NCI-H510A (cell line): ENCODE measurements at regions not wholly inside any gene's neighbourhood (a gene's known extent, or its start where the extent isn't known, plus 50 kb on each side); places are given as distances from the start of the nearest gene placed in this dataset.

Experiments used
- DNase-seq: peaks from one replicate; lab custom pipeline; 2025; lab: John Stamatoyannopoulos, UW

GRCh38 chr11:128407962-128408361 is 179.4 kb downstream of the ETS1 start:
- DNase-seq: no peak

- DNase-seq: no peak
Observed at GRCh38 chr11:128405714-128406662, 181.4 kb downstream of the ETS1 start.

- no peak for DNase-seq
Observed at GRCh38 chr11:128405112-128405511, 182.2 kb downstream of the ETS1 start.

GRCh38 chr11:128404437-128404836 is 182.9 kb downstream of the ETS1 start:
- DNase-seq: no peak

- no peak for DNase-seq
Observed at GRCh38 chr11:128400382-128401203, 186.8 kb downstream of the ETS1 start.

- DNase-seq: no peak
Observed at GRCh38 chr11:128399251-128400121, 187.9 kb downstream of the ETS1 start.

GRCh38 chr11:128398517-128399250 is 188.7 kb downstream of the ETS1 start:
- no peak for DNase-seq

- no peak for DNase-seq
Observed at GRCh38 chr11:128397362-128397761, 190.0 kb downstream of the ETS1 start.

GRCh38 chr11:128394431-128395089 is 192.8 kb downstream of the ETS1 start:
- DNase-seq: no peak

GRCh38 chr11:128392259-128392658 is 195.1 kb downstream of the ETS1 start:
- no peak for DNase-seq

GRCh38 chr11:128391811-128392210 is 195.5 kb downstream of the ETS1 start:
- DNase-seq: no peak

- no peak for DNase-seq
Observed at GRCh38 chr11:128390246-128390645, 197.1 kb downstream of the ETS1 start.

GRCh38 chr11:128389461-128389976 is 197.8 kb downstream of the ETS1 start:
- DNase-seq: no peak

GRCh38 chr11:128388206-128388815 is 199.0 kb downstream of the ETS1 start:
- DNase-seq: no peak

- DNase-seq: no peak
Observed at GRCh38 chr11:128379587-128380580, 207.5 kb downstream of the ETS1 start.

- DNase-seq: no peak
Observed at GRCh38 chr11:128375961-128376360, 211.4 kb downstream of the ETS1 start.

- no peak for DNase-seq
Observed at GRCh38 chr11:128374026-128374425, 213.3 kb downstream of the ETS1 start.

GRCh38 chr11:128372977-128373376 is 214.4 kb downstream of the ETS1 start:
- DNase-seq: no peak

- DNase-seq: no peak
Observed at GRCh38 chr11:128367573-128367972, 219.8 kb downstream of the ETS1 start.
